ENCODE measurements at regions not wholly inside any gene's neighbourhood (a gene's known extent, or its start where the extent isn't known, plus 50 kb on each side); places are given as distances from the start of the nearest gene placed in this dataset.
A peak's percentile ranks its signal among the peaks of the same experiment; 100 is the strongest.

GRCh38 chr13:104008541-104009435, 942.6 kb upstream of the SLC10A2 start:
- no peak for DNase-seq

GRCh38 chr13:104008075-104008474, 941.9 kb upstream of the SLC10A2 start:
- no peak for DNase-seq

- DNase-seq = peak in 1 of 3 experiments; percentile 74
Observed at GRCh38 chr13:104006625-104007075, 940.4 kb upstream of the SLC10A2 start.

- DNase-seq = no peak
Observed at GRCh38 chr13:104004572-104004971, 938.4 kb upstream of the SLC10A2 start.

GRCh38 chr13:104002216-104002615, 936.0 kb upstream of the SLC10A2 start:
- DNase-seq = no peak

- DNase-seq = no peak
Observed at GRCh38 chr13:104001766-104002165, 935.5 kb upstream of the SLC10A2 start.

GRCh38 chr13:103996733-103997132, 930.5 kb upstream of the SLC10A2 start:
- DNase-seq = no peak

- no peak for DNase-seq
Observed at GRCh38 chr13:103983948-103984347, 917.7 kb upstream of the SLC10A2 start.

- DNase-seq = no peak
Observed at GRCh38 chr13:103976371-103976770, 910.2 kb upstream of the SLC10A2 start.

- no peak for DNase-seq
Observed at GRCh38 chr13:103973740-103974139, 907.5 kb upstream of the SLC10A2 start.

- DNase-seq = no peak
Observed at GRCh38 chr13:103969520-103970050, 903.4 kb upstream of the SLC10A2 start.

- no peak for DNase-seq
Observed at GRCh38 chr13:103965506-103966243, 899.5 kb upstream of the SLC10A2 start.

GRCh38 chr13:103961784-103962183, 895.6 kb upstream of the SLC10A2 start:
- DNase-seq = no peak

GRCh38 chr13:103961129-103961528, 894.9 kb upstream of the SLC10A2 start:
- DNase-seq = no peak

GRCh38 chr13:103960001-103960400, 893.8 kb upstream of the SLC10A2 start:
- DNase-seq = no peak

GRCh38 chr13:103958691-103959090, 892.5 kb upstream of the SLC10A2 start:
- DNase-seq = no peak

GRCh38 chr13:103957939-103958338, 891.7 kb upstream of the SLC10A2 start:
- no peak for DNase-seq

- no peak for DNase-seq
Observed at GRCh38 chr13:103953859-103954258, 887.6 kb upstream of the SLC10A2 start.

GRCh38 chr13:103952183-103952582, 886.0 kb upstream of the SLC10A2 start:
- no peak for DNase-seq

GRCh38 chr13:103948426-103948825, 882.2 kb upstream of the SLC10A2 start:
- peak in 1 of 3 experiments; percentile 24 for DNase-seq

GRCh38 chr13:103945836-103946235, 879.6 kb upstream of the SLC10A2 start:
- no peak for DNase-seq

GRCh38 chr13:103941506-103942140, 875.4 kb upstream of the SLC10A2 start:
- DNase-seq = no peak

GRCh38 chr13:103935117-103935516, 868.9 kb upstream of the SLC10A2 start:
- DNase-seq = no peak

Measured in NCI-H1417 (cell line).